OCI-LY1 (cell line): ENCODE measurements at regions not wholly inside any gene's neighbourhood (a gene's known extent, or its start where the extent isn't known, plus 50 kb on each side); places are given as distances from the start of the nearest gene placed in this dataset.

ENCODE experiments used
- H2AFZ ChIP-seq: fragments of 200-600 bp; sonication (generic), shearing (Covaris generic); 2 replicates; pipeline ENCODE4 v1.6.0; 2014; ENCODE audit warnings: antibody characterized with exemption, mild to moderate bottlenecking, low read length
- H3F3A ChIP-seq: fragments of 200-600 bp; sonication (generic), shearing (Covaris generic); 2 replicates; pipeline ENCODE4 v1.6.0; 2014; ENCODE audit warnings: mild to moderate bottlenecking, antibody characterized with exemption, low read length, moderate library complexity; ENCODE audit not compliant: insufficient read depth
- H3K27ac ChIP-seq: fragments of 200-600 bp; sonication (generic); 2 replicates; pipeline ENCODE4 v1.5.1; 2014; ENCODE audit warnings: low read length, mixed run types, mild to moderate bottlenecking, low read depth; ENCODE audit not compliant: poor library complexity, severe bottlenecking
- H3K27me3 ChIP-seq: fragments of 200-600 bp; sonication (generic); 2 replicates; pipeline ENCODE4 v1.6.0; 2014; ENCODE audit warnings: antibody characterized with exemption, mild to moderate bottlenecking, low read length, moderate library complexity; ENCODE audit not compliant: insufficient read depth
- H3K36me3 ChIP-seq: fragments of 200-600 bp; sonication (generic); 2 replicates; pipeline ENCODE4 v1.6.1; 2014; ENCODE audit warnings: mild to moderate bottlenecking, antibody characterized with exemption, low read length, moderate library complexity, mixed read lengths; ENCODE audit not compliant: insufficient read depth
- H3K4me1 ChIP-seq: fragments of 200-600 bp; sonication (generic); 2 replicates; pipeline ENCODE4 v1.5.1; 2014; ENCODE audit warnings: mild to moderate bottlenecking, low read length, moderate library complexity; ENCODE audit not compliant: insufficient read depth, severe bottlenecking
- H3K4me2 ChIP-seq: fragments of 200-600 bp; sonication (generic), shearing (Covaris generic); 2 replicates; pipeline ENCODE4 v1.6.1; 2014; ENCODE audit warnings: low read length
- H3K4me3 ChIP-seq: fragments of 200-600 bp; sonication (generic); 2 replicates; pipeline ENCODE4 v1.5.1; 2014; ENCODE audit warnings: low read length, low read depth, mild to moderate bottlenecking, mixed read lengths; ENCODE audit not compliant: poor library complexity, severe bottlenecking
- H3K79me2 ChIP-seq: fragments of 200-600 bp; shearing (Covaris generic); 2 replicates; pipeline ENCODE4 v1.6.1; 2016; ENCODE audit warnings: mixed run types, low read length, mixed read lengths; ENCODE audit not compliant: insufficient read depth
- H3K9ac ChIP-seq: fragments of 200-600 bp; sonication (generic), shearing (Covaris generic); 2 replicates; pipeline ENCODE4 v1.6.1; 2014; ENCODE audit warnings: mild to moderate bottlenecking, low read length, mixed read lengths
- H3K9me2 ChIP-seq: fragments of 200-600 bp; sonication (generic), shearing (Covaris generic); 2 replicates; pipeline ENCODE4 v1.6.1; 2014; ENCODE audit warnings: low read depth, mild to moderate bottlenecking, low read length, mixed read lengths
- H3K9me3 ChIP-seq: fragments of 200-600 bp; shearing (Covaris generic); 2 replicates; pipeline ENCODE4 v1.6.1; 2014; ENCODE audit warnings: low read length, mixed read lengths
- H4K20me1 ChIP-seq: fragments of 200-600 bp; sonication (generic), shearing (Covaris generic); 2 replicates; pipeline ENCODE4 v1.6.0; 2016; ENCODE audit warnings: mild to moderate bottlenecking, low read length; ENCODE audit not compliant: insufficient read depth
- CTCF ChIP-seq: fragments of 200-600 bp; sonication (generic), shearing (Covaris generic); IDR thresholded peaks from 2 replicates; pipeline ENCODE4 v1.5.1; 2017; ENCODE audit warnings: mild to moderate bottlenecking, antibody characterized with exemption, low read length, moderate library complexity, mixed read lengths
- EZH2 ChIP-seq: fragments of 200-600 bp; sonication (generic), shearing (Covaris generic); IDR thresholded peaks from 2 replicates; pipeline ENCODE4 v1.8.0; 2017; ENCODE audit warnings: borderline replicate concordance, mixed run types, mild to moderate bottlenecking, antibody characterized with exemption, low read length, moderate library complexity, mixed read lengths

GRCh38 chr5:74064911-74065310, 438.9 kb downstream of the ARHGEF28 start:
- no peak overlapping the region for H3K27ac ChIP-seq
- TF ChIP-seq EZH2 (no peak), CTCF (no peak)
- no peaks in the 10 kb centered on the region for H3K27me3 ChIP-seq

DNA sequence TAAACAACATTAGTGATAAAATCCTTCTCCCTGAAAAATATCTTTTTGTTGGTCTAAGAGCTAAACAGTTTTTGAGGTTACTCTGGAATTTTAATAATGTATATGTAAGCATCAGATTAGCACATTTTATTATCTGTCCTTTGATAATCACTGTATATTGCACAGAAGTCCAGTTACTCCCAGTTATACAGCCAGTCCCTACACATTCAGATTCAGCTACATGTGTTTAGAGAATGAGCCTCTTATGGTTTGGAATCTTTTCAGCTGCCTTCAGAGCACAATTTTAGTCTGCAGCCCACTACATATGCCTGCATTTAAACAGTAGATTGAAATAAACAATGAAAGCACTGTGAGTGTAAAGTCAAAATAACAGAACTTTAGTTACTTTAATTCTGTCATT, 438.2 kb downstream of the ARHGEF28 start:
- no peak overlapping the region for H3K4me2 ChIP-seq
- no peak overlapping the region for H3K27ac ChIP-seq
- no peaks in the 10 kb centered on the region for H3K27me3 ChIP-seq
- H2AFZ ChIP-seq = no peak overlapping the region
- no peaks in the 10 kb centered on the region for H3F3A ChIP-seq
- H4K20me1 ChIP-seq = no peaks in the 10 kb centered on the region
- no peaks in the 10 kb centered on the region for H3K36me3 ChIP-seq
- no peak overlapping the region for H3K9ac ChIP-seq
- H3K79me2 ChIP-seq = no peaks in the 10 kb centered on the region
- no peaks in the 10 kb centered on the region for H3K9me2 ChIP-seq
- H3K4me3 ChIP-seq = no peak overlapping the region
- no peaks in the 10 kb centered on the region for H3K4me1 ChIP-seq
- no peaks in the 10 kb centered on the region for H3K9me3 ChIP-seq
- TF ChIP-seq EZH2 (no peak), CTCF (no peak)

More at GRCh38 chr5:74064911-74065310, 438.9 kb downstream of the ARHGEF28 start:
- H3K9ac ChIP-seq = no peak overlapping the region
- no peaks in the 10 kb centered on the region for H3K9me3 ChIP-seq
- H3K4me1 ChIP-seq = no peaks in the 10 kb centered on the region
- H4K20me1 ChIP-seq = no peaks in the 10 kb centered on the region
- H3K9me2 ChIP-seq = no peaks in the 10 kb centered on the region
- H3K36me3 ChIP-seq = no peaks in the 10 kb centered on the region
- no peaks in the 10 kb centered on the region for H3F3A ChIP-seq
- H3K79me2 ChIP-seq = no peaks in the 10 kb centered on the region
- H2AFZ ChIP-seq = no peak overlapping the region
- no peak overlapping the region for H3K4me3 ChIP-seq
- H3K4me2 ChIP-seq = no peak overlapping the region

DNA sequence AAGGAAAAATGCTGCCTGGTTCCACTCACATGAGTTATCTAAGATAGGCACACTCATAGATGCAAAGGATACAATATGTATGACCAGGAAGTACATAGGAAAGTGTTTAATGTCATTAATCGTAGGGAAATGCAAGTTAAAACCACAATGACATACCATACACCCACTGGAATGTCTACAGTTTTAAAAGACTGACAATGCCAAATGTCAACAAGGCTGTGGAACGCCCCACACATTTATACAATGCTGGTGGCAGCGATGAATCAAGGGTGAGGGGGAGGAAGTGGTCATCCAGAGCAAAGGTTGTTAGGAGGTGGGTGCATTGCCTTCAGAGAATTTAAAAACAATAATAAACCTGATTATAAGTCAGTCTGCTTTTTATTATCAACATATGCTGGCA, 437.8 kb downstream of the ARHGEF28 start:
- no peak overlapping the region for H3K4me3 ChIP-seq
- H3K4me2 ChIP-seq = no peak overlapping the region
- no peaks in the 10 kb centered on the region for H3K9me2 ChIP-seq
- H3K36me3 ChIP-seq = no peaks in the 10 kb centered on the region
- no peaks in the 10 kb centered on the region for H3K4me1 ChIP-seq
- H3K79me2 ChIP-seq = no peaks in the 10 kb centered on the region
- TF ChIP-seq CTCF (no peak), EZH2 (no peak)
- no peaks in the 10 kb centered on the region for H4K20me1 ChIP-seq
- no peak overlapping the region for H3K27ac ChIP-seq
- H3K9ac ChIP-seq = no peak overlapping the region
- H2AFZ ChIP-seq = no peak overlapping the region
- no peaks in the 10 kb centered on the region for H3K9me3 ChIP-seq
- no peaks in the 10 kb centered on the region for H3F3A ChIP-seq
- no peaks in the 10 kb centered on the region for H3K27me3 ChIP-seq
